Aorta (tissue), 5 donors: ENCODE measurements at regions not wholly inside any gene's neighbourhood (a gene's known extent, or its start where the extent isn't known, plus 50 kb on each side); places are given as distances from the start of the nearest gene placed in this dataset.

Experiments
- ATAC-seq: fragments of 200-7000 bp; cut with Tn5 transposase; one replicate; pipeline ENCODE4 v1.9.1; 2022; ENCODE audit warnings: moderate library complexity; ENCODE audit not compliant: low FRiP score
- DNase-seq, 2 donors: peaks; one replicate each; pipeline ENCODE4 v3.0.0-alpha.2; 2020
- H3K27ac ChIP-seq, 2 donors: one replicate each; pipeline ENCODE4 v1.5.1; 2013; ENCODE audit warnings: low read length in 2 of 2, mild to moderate bottlenecking in 2 of 2, moderate library complexity in 2 of 2, control low read depth in 1 of 2, inconsistent platforms in 1 of 2, low read depth in 1 of 2
- H3K27me3 ChIP-seq, 2 donors: one replicate each; pipeline ENCODE4 v1.6.1; 2013; ENCODE audit warnings: control low read depth in 1 of 2, low read length in 1 of 2, mild to moderate bottlenecking in 1 of 2, moderate library complexity in 1 of 2; ENCODE audit not compliant: insufficient read depth in 2 of 2, control insufficient read depth in 1 of 2
- H3K36me3 ChIP-seq, 2 donors: one replicate each; pipeline ENCODE4 v1.6.1; 2013; ENCODE audit warnings: control low read depth in 1 of 2, low read length in 1 of 2, mild to moderate bottlenecking in 1 of 2; ENCODE audit not compliant: insufficient read depth in 2 of 2, control insufficient read depth in 1 of 2
- H3K4me1 ChIP-seq, 2 donors: one replicate each; pipeline ENCODE4 v1.6.1; 2013; ENCODE audit warnings: low read length in 2 of 2, control low read depth in 1 of 2, mild to moderate bottlenecking in 1 of 2, moderate library complexity in 1 of 2; ENCODE audit not compliant: insufficient read depth in 2 of 2, control insufficient read depth in 1 of 2
- H3K4me3 ChIP-seq, 2 donors: one replicate each; pipeline ENCODE4 v1.5.1; 2013; ENCODE audit warnings: low read length in 2 of 2, control low read depth in 1 of 2, mild to moderate bottlenecking in 1 of 2
- H3K9me3 ChIP-seq: one replicate; pipeline ENCODE4 v1.6.1; 2013; ENCODE audit warnings: mild to moderate bottlenecking, low read length; ENCODE audit not compliant: control insufficient read depth
- WGBS, 2 donors: extraction: QIAGEN DNeasy Blood & Tissue Kit; methylation state at CpG; one replicate each; pipeline ENCODE4 v1.1.7; 2013; 5-methylcytosine and 5-hydroxymethylcytosine counted together
- intact Hi-C, 2 donors: fragments of 100-400 bp; cut with DNase I; formaldehyde crosslinking; loops; one replicate each; pipeline versions ENCODE4 v1.14.2 to v1.15.0; 2022
- donor health status: healthy with polysubstance abuse.
- donor health status: Bipolar disorder and iron deficiency.
- donor health status: DM: no; HTN: no; CAD: no.
- donor health status: DM: no; HTN: no; CAD: no.
- donor health status: DM: yes; HTN: yes; CAD: no.

DNA sequence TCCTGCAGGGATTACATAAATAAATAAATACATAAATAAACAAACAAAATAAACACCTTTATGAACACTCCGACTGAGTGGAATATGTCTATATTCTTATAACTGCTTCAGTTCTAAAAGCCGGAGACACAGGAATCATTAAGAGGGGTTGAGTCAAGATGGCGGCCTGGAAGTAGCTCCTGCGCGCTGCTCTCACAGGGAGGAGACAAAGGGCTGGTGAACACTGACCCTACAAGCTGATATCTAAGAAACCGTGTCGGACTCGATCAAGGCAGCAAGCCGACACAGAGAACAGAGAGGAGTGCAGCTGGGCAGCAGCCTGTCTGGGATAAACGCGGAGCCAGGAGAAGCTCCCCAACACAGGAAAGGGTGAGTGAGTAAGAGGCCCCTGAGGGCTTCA lies 1098.6 kb upstream of the NCAM2 start:
- intact Hi-C loops = no loop called here
- no peaks in the 10 kb centered on the region for H3K27me3 ChIP-seq
- H3K4me1 ChIP-seq = no peaks in the 10 kb centered on the region
- WGBS, 2 donors = 94 to 95% methylated on average over 11 of the region's 11 CpGs
- no peak overlapping the region for H3K27ac ChIP-seq
- no peaks in the 10 kb centered on the region for H3K36me3 ChIP-seq
- no peaks in the 10 kb centered on the region for H3K9me3 ChIP-seq
- no peak for DNase-seq
- ATAC-seq = peak; percentile 29
- no peak overlapping the region for H3K4me3 ChIP-seq

GRCh38 chr21:19900149-19900548 lies 1098.1 kb upstream of the NCAM2 start:
- H3K36me3 ChIP-seq = no peaks in the 10 kb centered on the region
- DNase-seq (no peak), ATAC-seq (no peak)
- no peak overlapping the region for H3K4me3 ChIP-seq
- WGBS, 2 donors = 95 to 96% methylated on average over 10 of the region's 10 CpGs
- no peaks in the 10 kb centered on the region for H3K4me1 ChIP-seq
- H3K9me3 ChIP-seq = no peaks in the 10 kb centered on the region
- H3K27ac ChIP-seq = no peak overlapping the region
- no peaks in the 10 kb centered on the region for H3K27me3 ChIP-seq
- intact Hi-C loops = no loop called here

DNA sequence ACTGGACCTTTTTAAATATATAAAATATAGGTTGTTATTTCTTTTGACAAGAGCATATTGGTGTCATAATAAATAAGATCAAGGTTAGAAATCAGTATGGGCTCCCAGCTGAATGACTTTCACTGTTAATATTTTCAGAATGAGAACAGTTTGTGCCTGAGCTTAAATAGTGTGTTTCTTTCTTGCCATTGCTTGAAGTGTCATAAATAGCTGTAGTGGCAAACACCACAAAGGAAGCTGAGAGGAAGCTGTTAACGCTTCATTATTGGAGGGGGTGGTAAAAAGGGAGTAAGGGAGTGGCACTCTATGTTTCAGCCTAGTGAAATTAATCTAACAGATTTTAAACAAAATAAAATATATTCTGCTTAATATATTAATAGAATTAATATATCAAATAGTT lies 1089.8 kb upstream of the NCAM2 start:
- no peaks in the 10 kb centered on the region for H3K4me1 ChIP-seq
- no peak overlapping the region for H3K4me3 ChIP-seq
- 28 to 47% methylated on average over 1 of the region's 1 CpG for WGBS, 2 donors
- H3K36me3 ChIP-seq = no peaks in the 10 kb centered on the region
- H3K27me3 ChIP-seq = no peaks in the 10 kb centered on the region
- no peak for ATAC-seq
- no peak for DNase-seq
- no peaks in the 10 kb centered on the region for H3K9me3 ChIP-seq
- H3K27ac ChIP-seq = no peak overlapping the region
- intact Hi-C loops = no loop called here

- DNase-seq (no peak), ATAC-seq (no peak)
- no peaks in the 10 kb centered on the region for H3K9me3 ChIP-seq
- intact Hi-C loops = no loop called here
- H3K27ac ChIP-seq = no peak overlapping the region
- H3K4me3 ChIP-seq = no peak overlapping the region
- no peaks in the 10 kb centered on the region for H3K36me3 ChIP-seq
- H3K27me3 ChIP-seq = no peaks in the 10 kb centered on the region
- 28 to 32% methylated on average over 6 of the region's 6 CpGs for WGBS, 2 donors
- H3K4me1 ChIP-seq = no peaks in the 10 kb centered on the region
Measured at GRCh38 chr21:19914028-19914427, 1084.2 kb upstream of the NCAM2 start.

- ATAC-seq (no peak), DNase-seq (no peak)
- Histone ChIP-seq H3K27me3 (no peaks in the 10 kb centered on the region), H3K4me3 (no peak overlapping the region), H3K9me3 (no peaks in the 10 kb centered on the region), H3K27ac (no peak overlapping the region), H3K4me1 (no peaks in the 10 kb centered on the region), H3K36me3 (no peaks in the 10 kb centered on the region)
- intact Hi-C loops = no loop called here
Measured at GRCh38 chr21:19921211-19921610, 1077.0 kb upstream of the NCAM2 start.

DNA sequence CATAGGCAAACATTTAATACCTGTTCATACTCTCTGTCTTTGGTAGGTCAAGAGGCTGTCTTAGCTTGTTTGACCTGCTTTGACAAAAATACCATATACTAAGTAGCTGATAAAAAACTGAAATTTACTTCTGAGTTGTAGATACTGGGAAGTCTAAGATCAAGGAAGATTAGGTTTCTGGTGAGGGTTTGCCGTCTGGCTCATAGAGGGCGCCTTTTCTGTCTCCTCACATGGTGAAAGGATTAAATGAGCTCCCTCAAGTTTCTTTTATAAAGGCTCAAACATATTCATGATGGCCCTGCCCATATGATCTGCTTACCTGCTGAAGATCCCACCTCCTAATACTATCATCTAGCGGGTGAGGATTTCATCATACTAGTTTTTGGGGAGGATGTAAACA lies 1076.1 kb upstream of the NCAM2 start:
- H3K36me3 ChIP-seq = no peaks in the 10 kb centered on the region
- no peaks in the 10 kb centered on the region for H3K4me1 ChIP-seq
- no peak for DNase-seq
- intact Hi-C loops = no loop called here
- H3K9me3 ChIP-seq = no peaks in the 10 kb centered on the region
- H3K27me3 ChIP-seq = no peaks in the 10 kb centered on the region
- no peak overlapping the region for H3K27ac ChIP-seq
- H3K4me3 ChIP-seq = no peak overlapping the region
- ATAC-seq = no peak
- 88 to 94% methylated on average over 3 of the region's 3 CpGs for WGBS, 2 donors

GRCh38 chr21:19935467-19935866 lies 1062.7 kb upstream of the NCAM2 start:
- Histone ChIP-seq H3K27me3 (no peaks in the 10 kb centered on the region), H3K4me3 (no peak overlapping the region), H3K27ac (no peak overlapping the region), H3K36me3 (no peaks in the 10 kb centered on the region), H3K4me1 (no peaks in the 10 kb centered on the region), H3K9me3 (no peaks in the 10 kb centered on the region)
- intact Hi-C loops = no loop called here
- no peak for DNase-seq
- no peak for ATAC-seq
- 55 to 61% methylated on average over 6 of the region's 6 CpGs for WGBS, 2 donors

DNA sequence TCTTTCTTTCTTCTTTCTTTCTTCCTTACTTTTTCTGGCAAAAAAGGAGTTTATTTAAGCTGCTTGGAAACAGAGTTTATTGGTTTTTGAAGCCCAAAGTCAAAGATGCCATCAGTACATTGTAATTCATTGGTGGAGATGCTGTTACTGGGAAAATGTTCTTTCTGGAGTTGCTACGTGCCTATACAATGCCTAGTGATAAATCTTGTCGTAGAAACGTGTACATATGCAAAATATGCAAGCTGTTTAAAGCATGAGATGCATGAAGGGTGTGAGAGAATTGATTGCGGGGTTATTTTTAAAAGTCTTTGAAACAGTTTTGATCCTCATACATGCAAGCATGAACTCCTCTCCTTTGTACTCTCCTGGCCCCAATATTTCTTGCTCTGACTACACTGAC lies 1060.6 kb upstream of the NCAM2 start:
- Histone ChIP-seq H3K27me3 (no peaks in the 10 kb centered on the region), H3K36me3 (no peaks in the 10 kb centered on the region), H3K9me3 (no peaks in the 10 kb centered on the region), H3K4me1 (no peaks in the 10 kb centered on the region), H3K4me3 (no peak overlapping the region), H3K27ac (no peak overlapping the region)
- 52 to 56% methylated on average over 4 of the region's 4 CpGs for WGBS, 2 donors
- DNase-seq = no peak
- no peak for ATAC-seq
- intact Hi-C loops = no loop called here

DNA sequence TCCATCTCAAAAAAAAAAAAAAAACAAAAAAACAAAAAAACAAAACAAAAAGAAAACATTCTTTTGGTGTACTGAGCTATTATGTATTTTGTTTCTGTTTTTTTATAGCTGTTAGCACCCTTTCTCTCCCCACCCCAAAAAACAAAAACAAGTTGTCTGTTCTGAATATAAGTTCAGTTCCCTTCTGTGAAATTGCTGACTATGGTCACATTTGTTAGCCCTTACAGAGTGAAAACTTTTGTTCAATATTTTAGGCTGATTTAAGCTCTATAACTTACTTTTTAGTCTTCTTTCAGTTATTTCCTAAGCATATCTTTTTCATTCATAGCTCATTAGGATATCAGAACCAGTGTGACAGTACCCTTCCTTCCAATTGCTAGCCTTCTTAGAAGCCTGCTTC lies 1056.6 kb upstream of the NCAM2 start:
- Histone ChIP-seq H3K36me3 (no peaks in the 10 kb centered on the region), H3K4me1 (no peaks in the 10 kb centered on the region), H3K4me3 (no peak overlapping the region), H3K27ac (no peak overlapping the region), H3K9me3 (no peaks in the 10 kb centered on the region), H3K27me3 (no peaks in the 10 kb centered on the region)
- no peak for ATAC-seq
- DNase-seq = no peak
- intact Hi-C loops = no loop called here

- ATAC-seq = no peak
- Histone ChIP-seq H3K4me3 (no peak overlapping the region), H3K27ac (no peak overlapping the region), H3K36me3 (no peaks in the 10 kb centered on the region), H3K27me3 (no peaks in the 10 kb centered on the region), H3K4me1 (no peaks in the 10 kb centered on the region), H3K9me3 (no peaks in the 10 kb centered on the region)
- DNase-seq = no peak
- WGBS, 2 donors = 92 to 95% methylated on average over 2 of the region's 2 CpGs
- intact Hi-C loops = no loop called here
Measured at GRCh38 chr21:19950347-19950746, 1047.9 kb upstream of the NCAM2 start.
